Panc1 (cell line): ENCODE measurements at regions not wholly inside any gene's neighbourhood (a gene's known extent, or its start where the extent isn't known, plus 50 kb on each side); places are given as distances from the start of the nearest gene placed in this dataset.

ENCODE experiments used
- POLR2AphosphoS5 ChIP-seq: IDR thresholded peaks from 2 replicates; pipeline ENCODE4 v1.6.1; 2012; ENCODE audit warnings: mild to moderate bottlenecking, low read depth, low read length, moderate library complexity
- TCF7L2 ChIP-seq: IDR thresholded peaks from 2 replicates; pipeline ENCODE4 v1.6.1; 2011; ENCODE audit warnings: mild to moderate bottlenecking, low read depth, low read length, inconsistent platforms
- TF ChIP-seq, protein P1 (sequence below): fragments of 450-650 bp; IDR thresholded peaks from 2 replicates; pipeline ENCODE4 v1.5.1; 2017; ENCODE audit warnings: mild to moderate bottlenecking

DNA sequence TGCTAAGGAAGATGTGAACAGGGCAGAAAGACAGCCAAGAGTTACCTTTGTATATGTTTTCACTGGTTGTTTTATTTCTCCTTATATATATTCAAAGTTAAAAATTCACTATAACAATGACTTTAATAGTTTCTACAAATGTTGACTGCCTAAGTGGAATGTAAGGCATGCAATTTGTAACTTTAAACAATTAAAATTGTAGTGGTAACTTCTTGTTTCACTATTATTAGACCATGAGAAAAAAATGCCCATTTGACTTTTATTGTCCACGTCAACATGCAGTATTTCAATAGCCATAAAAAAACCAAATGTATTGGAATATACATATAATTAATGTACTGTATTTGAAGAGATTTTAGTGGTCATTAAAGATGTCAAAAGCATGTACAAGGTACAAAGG lies 340.7 kb upstream of the CBLB start:
- TF ChIP-seq, protein P1, sequence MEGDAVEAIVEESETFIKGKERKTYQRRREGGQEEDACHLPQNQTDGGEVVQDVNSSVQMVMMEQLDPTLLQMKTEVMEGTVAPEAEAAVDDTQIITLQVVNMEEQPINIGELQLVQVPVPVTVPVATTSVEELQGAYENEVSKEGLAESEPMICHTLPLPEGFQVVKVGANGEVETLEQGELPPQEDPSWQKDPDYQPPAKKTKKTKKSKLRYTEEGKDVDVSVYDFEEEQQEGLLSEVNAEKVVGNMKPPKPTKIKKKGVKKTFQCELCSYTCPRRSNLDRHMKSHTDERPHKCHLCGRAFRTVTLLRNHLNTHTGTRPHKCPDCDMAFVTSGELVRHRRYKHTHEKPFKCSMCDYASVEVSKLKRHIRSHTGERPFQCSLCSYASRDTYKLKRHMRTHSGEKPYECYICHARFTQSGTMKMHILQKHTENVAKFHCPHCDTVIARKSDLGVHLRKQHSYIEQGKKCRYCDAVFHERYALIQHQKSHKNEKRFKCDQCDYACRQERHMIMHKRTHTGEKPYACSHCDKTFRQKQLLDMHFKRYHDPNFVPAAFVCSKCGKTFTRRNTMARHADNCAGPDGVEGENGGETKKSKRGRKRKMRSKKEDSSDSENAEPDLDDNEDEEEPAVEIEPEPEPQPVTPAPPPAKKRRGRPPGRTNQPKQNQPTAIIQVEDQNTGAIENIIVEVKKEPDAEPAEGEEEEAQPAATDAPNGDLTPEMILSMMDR, result no peak
- TF ChIP-seq POLR2AphosphoS5 (no peak), TCF7L2 (no peak)
